ENCODE measurements at regions not wholly inside any gene's neighbourhood (a gene's known extent, or its start where the extent isn't known, plus 50 kb on each side); places are given as distances from the start of the nearest gene placed in this dataset.

DNA sequence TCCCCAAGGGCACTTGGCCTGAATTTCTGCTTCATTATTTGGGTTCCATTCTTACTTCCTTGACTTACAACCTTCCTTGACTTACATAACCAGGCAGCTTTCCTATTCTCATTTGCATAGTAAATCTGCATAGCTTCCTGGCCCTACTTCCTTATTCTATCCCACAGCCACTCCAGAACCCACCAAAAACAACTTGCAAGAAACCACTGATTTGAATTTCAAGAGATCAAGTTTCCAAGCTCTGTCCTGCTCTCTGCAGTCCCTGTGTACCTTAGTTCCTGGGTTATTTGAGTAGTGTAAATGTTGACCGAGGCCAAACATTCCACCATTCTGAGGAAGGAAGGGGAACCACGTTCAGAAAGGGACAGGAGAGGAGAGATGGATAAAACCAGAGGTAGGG lies 603.3 kb downstream of the PTPRC start:
- no TSS peak for BruUV-seq (replicated peaks)
- H3K4me2 ChIP-seq (ENCODE audit: control insufficient read depth, insufficient read depth), result no peak overlapping the region
- in situ Hi-C loops (cut with MboI) (loop anchor here (10.0 kb wide), 1 partner anchor 467 kb away; no protein-coding TSS in a partner anchor), intact Hi-C loops (cut with micrococcal nuclease; ENCODE audit: unreplicated experiment) (loop anchor here (2.0 to 10.0 kb wide), 6 partner anchors 110 to 357 kb away; no protein-coding TSS in a partner anchor)
- H4K20me1 ChIP-seq (ENCODE audit: control insufficient read depth, insufficient read depth), result no peaks in the 10 kb centered on the region
- no peak for ATAC-seq
- no peak overlapping the region for H3K27ac ChIP-seq (ENCODE audit: control insufficient read depth, insufficient read depth)
- no peaks in the 10 kb centered on the region for H3K79me2 ChIP-seq (ENCODE audit: control insufficient read depth, insufficient read depth, low read length)
- H3K4me1 ChIP-seq (ENCODE audit: control insufficient read depth, insufficient read depth, low read length), result peaks cover 11% of the 10 kb centered on the region
- no peaks in the 10 kb centered on the region; the same call in 2 of the 3 replicates for H3K9me3 ChIP-seq (replicated peaks; ENCODE audit: control insufficient read depth, insufficient read depth, low read length)
- no peak for FAIRE-seq
- H3K27me3 ChIP-seq (replicated peaks in 1 of 2; ENCODE audit: control insufficient read depth in 2 of 2, insufficient read depth in 2 of 2, low read length in 1 of 2), result no peaks in the 10 kb centered on the region
- WGBS (ENCODE audit: insufficient coverage, insufficient replicate concordance, low lambda C conversion rate, missing lambda C conversion rate), result 9% methylated on average over 2 of the region's 2 CpGs
- H3K4me3 ChIP-seq, result no peak overlapping the region
- TF ChIP-seq FOS (IDR thresholded peaks at IDR 0.05; ENCODE audit: borderline replicate concordance, extremely low read depth, insufficient read length), result no peak
- no peak for TF ChIP-seq NR2F1 (conservative IDR thresholded peaks at IDR 0.05)
- peak; percentile 36; the same call in 1 of the 2 replicates for TF ChIP-seq RUNX3 (IDR thresholded peaks at IDR 0.05; ENCODE audit: low read length)
- no peak for TF ChIP-seq ZNF274 (IDR thresholded peaks at IDR 0.05; ENCODE audit: insufficient read depth, insufficient read length)
- no peak for TF ChIP-seq IRF4 (IDR thresholded peaks at IDR 0.05; ENCODE audit: low read depth, low read length)
- no peak for TF ChIP-seq TARDBP (IDR thresholded peaks at IDR 0.05; ENCODE audit: borderline replicate concordance)
- no peak for TF ChIP-seq JUNB (IDR thresholded peaks at IDR 0.05)
- no peak overlapping the region for H2AFZ ChIP-seq (ENCODE audit: control insufficient read depth, low read depth, low read length)
- H3K36me3 ChIP-seq (ENCODE audit: control insufficient read depth in 2 of 2, insufficient read depth in 2 of 2, low read length in 1 of 2), result no peaks in the 10 kb centered on the region
- ChIA-PET SMC1A (ENCODE audit: uncharacterized antibody, unreplicated experiment) (interaction anchor here (0.6 to 4.3 kb wide), 55 partner anchors 8 to 491 kb away, joined by 3 to 35 read pairs (median 5); no protein-coding TSS in a partner anchor), POLR2A (interaction anchor here (2.2 kb wide), 1 partner anchor 305 kb away, joined by 6 read pairs; no protein-coding TSS in a partner anchor), RAD21 (ENCODE audit: unreplicated experiment) (interaction anchor here (0.6 to 4.7 kb wide), 28 partner anchors 8 to 486 kb away, joined by 3 to 52 read pairs (median 6); no protein-coding TSS in a partner anchor), CTCF (interaction anchor here (0.6 to 4.0 kb wide), 39 partner anchors 7 to 623 kb away, joined by 3 to 46 read pairs (median 9); no protein-coding TSS in a partner anchor)
- H3K9ac ChIP-seq (ENCODE audit: control insufficient read depth, insufficient read depth, low read length), result no peak overlapping the region
- DNase-seq (ENCODE audit: low read depth, low spot score), result no peak

DNA sequence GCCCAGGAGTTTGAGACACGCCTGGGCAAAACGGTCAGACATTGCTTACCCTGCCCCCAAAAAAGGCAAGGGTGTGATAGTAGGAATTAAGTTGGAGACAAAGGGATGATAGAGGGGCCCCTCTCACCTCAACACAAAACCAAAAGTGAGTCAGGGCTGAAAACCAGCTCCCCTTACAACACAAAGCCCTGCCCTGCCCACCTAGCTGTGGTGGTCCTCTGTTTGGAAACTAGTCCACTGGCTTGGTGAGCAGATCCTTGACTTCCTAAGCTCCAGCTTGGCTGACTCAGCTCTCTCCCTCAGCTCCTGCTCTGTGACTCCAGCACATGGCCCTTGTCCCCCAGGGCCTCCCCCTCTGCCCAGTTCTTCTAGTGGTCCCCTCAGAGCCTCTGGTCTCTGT lies 603.8 kb downstream of the PTPRC start:
- ChIA-PET CTCF (interaction anchor here (0.6 to 4.0 kb wide), 51 partner anchors 7 to 623 kb away, joined by 3 to 46 read pairs (median 7); no protein-coding TSS in a partner anchor), RAD21 (ENCODE audit: unreplicated experiment) (interaction anchor here (0.7 to 4.7 kb wide), 38 partner anchors 8 to 556 kb away, joined by 3 to 52 read pairs (median 6); no protein-coding TSS in a partner anchor), POLR2A (interaction anchor here (1.1 to 2.2 kb wide), 2 partner anchors 69 to 305 kb away, joined by 3 to 6 read pairs; no protein-coding TSS in a partner anchor), SMC1A (ENCODE audit: uncharacterized antibody, unreplicated experiment) (interaction anchor here (0.6 to 4.3 kb wide), 58 partner anchors 9 to 762 kb away, joined by 3 to 35 read pairs (median 5); no protein-coding TSS in a partner anchor)
- Histone ChIP-seq H3K27ac (ENCODE audit: control insufficient read depth, insufficient read depth) (no peak overlapping the region), H3K4me1 (ENCODE audit: control insufficient read depth, insufficient read depth, low read length) (peaks cover 11% of the 10 kb centered on the region), H3K36me3 (ENCODE audit: control insufficient read depth in 2 of 2, insufficient read depth in 2 of 2, low read length in 1 of 2) (no peaks in the 10 kb centered on the region), H3K9me3 (replicated peaks; ENCODE audit: control insufficient read depth, insufficient read depth, low read length) (no peaks in the 10 kb centered on the region; the same call in 2 of the 3 replicates), H3K9ac (ENCODE audit: control insufficient read depth, insufficient read depth, low read length) (no peak overlapping the region), H3K4me2 (ENCODE audit: control insufficient read depth, insufficient read depth) (no peak overlapping the region), H3K79me2 (ENCODE audit: control insufficient read depth, insufficient read depth, low read length) (no peaks in the 10 kb centered on the region), H4K20me1 (ENCODE audit: control insufficient read depth, insufficient read depth) (no peaks in the 10 kb centered on the region), H3K4me3 (no peak overlapping the region), H3K27me3 (replicated peaks in 1 of 2; ENCODE audit: control insufficient read depth in 2 of 2, insufficient read depth in 2 of 2, low read length in 1 of 2) (no peaks in the 10 kb centered on the region), H2AFZ (ENCODE audit: control insufficient read depth, low read depth, low read length) (no peak overlapping the region)
- no TSS peak for BruUV-seq (replicated peaks)
- FAIRE-seq (no peak), DNase-seq (ENCODE audit: low read depth, low spot score) (no peak), ATAC-seq (no peak)
- 47% methylated on average over 2 of the region's 2 CpGs for WGBS (ENCODE audit: insufficient coverage, insufficient replicate concordance, low lambda C conversion rate, missing lambda C conversion rate)
- in situ Hi-C loops (cut with MboI) (loop anchor here (10.0 kb wide), 1 partner anchor 468 kb away; no protein-coding TSS in a partner anchor), intact Hi-C loops (cut with micrococcal nuclease; ENCODE audit: unreplicated experiment) (loop anchor here (2.0 to 10.0 kb wide), 6 partner anchors 110 to 358 kb away; no protein-coding TSS in a partner anchor)
- TF ChIP-seq LARP7 (IDR thresholded peaks at IDR 0.05), result no peak
- no peak for TF ChIP-seq NFIC (IDR thresholded peaks at IDR 0.05; ENCODE audit: low read depth, low read length)
- no peak for TF ChIP-seq EED (IDR thresholded peaks at IDR 0.05; ENCODE audit: low read depth)
- TF ChIP-seq, protein P1, sequence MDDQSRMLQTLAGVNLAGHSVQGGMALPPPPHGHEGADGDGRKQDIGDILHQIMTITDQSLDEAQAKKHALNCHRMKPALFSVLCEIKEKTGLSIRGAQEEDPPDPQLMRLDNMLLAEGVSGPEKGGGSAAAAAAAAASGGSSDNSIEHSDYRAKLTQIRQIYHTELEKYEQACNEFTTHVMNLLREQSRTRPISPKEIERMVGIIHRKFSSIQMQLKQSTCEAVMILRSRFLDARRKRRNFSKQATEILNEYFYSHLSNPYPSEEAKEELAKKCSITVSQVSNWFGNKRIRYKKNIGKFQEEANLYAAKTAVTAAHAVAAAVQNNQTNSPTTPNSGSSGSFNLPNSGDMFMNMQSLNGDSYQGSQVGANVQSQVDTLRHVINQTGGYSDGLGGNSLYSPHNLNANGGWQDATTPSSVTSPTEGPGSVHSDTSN (IDR thresholded peaks at IDR 0.05; ENCODE audit: insufficient replicate concordance, low read depth, low read length), result no peak
- TF ChIP-seq CHD1 (IDR thresholded peaks at IDR 0.05; ENCODE audit: low read depth, low read length), result no peak
- no peak for TF ChIP-seq NR2C2 (IDR thresholded peaks at IDR 0.05; ENCODE audit: borderline replicate concordance, control insufficient read depth, insufficient read length, low read depth)
- TF ChIP-seq, protein P2, sequence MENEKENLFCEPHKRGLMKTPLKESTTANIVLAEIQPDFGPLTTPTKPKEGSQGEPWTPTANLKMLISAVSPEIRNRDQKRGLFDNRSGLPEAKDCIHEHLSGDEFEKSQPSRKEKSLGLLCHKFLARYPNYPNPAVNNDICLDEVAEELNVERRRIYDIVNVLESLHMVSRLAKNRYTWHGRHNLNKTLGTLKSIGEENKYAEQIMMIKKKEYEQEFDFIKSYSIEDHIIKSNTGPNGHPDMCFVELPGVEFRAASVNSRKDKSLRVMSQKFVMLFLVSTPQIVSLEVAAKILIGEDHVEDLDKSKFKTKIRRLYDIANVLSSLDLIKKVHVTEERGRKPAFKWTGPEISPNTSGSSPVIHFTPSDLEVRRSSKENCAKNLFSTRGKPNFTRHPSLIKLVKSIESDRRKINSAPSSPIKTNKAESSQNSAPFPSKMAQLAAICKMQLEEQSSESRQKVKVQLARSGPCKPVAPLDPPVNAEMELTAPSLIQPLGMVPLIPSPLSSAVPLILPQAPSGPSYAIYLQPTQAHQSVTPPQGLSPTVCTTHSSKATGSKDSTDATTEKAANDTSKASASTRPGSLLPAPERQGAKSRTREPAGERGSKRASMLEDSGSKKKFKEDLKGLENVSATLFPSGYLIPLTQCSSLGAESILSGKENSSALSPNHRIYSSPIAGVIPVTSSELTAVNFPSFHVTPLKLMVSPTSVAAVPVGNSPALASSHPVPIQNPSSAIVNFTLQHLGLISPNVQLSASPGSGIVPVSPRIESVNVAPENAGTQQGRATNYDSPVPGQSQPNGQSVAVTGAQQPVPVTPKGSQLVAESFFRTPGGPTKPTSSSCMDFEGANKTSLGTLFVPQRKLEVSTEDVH (IDR thresholded peaks at IDR 0.05; ENCODE audit: low read depth, partially characterized antibody), result no peak
- TF ChIP-seq PAX5 (IDR thresholded peaks at IDR 0.05; ENCODE audit: borderline replicate concordance, low read depth, low read length), result no peak
